DOHH2 (cell line): ENCODE measurements at regions not wholly inside any gene's neighbourhood (a gene's known extent, or its start where the extent isn't known, plus 50 kb on each side); places are given as distances from the start of the nearest gene placed in this dataset.

ENCODE experiments used
- CTCF ChIP-seq: fragments of 200-600 bp; sonication (generic); IDR thresholded peaks from one replicate; pipeline ENCODE4 v1.5.1; 2014; ENCODE audit warnings: antibody characterized with exemption, mild to moderate bottlenecking, low read depth, low read length; ENCODE audit not compliant: poor library complexity, severe bottlenecking
- EZH2phosphoT487 ChIP-seq: fragments of 200-600 bp; sonication (generic); IDR thresholded peaks from 2 replicates; pipeline ENCODE4 v1.6.1; 2017; ENCODE audit warnings: borderline replicate concordance, mild to moderate bottlenecking, antibody characterized with exemption, low read length, moderate library complexity, mixed read lengths

GRCh38 chr16:8047736-8048135 lies 542.6 kb downstream of the TMEM114 start:
- TF ChIP-seq CTCF (no peak), EZH2phosphoT487 (no peak)
